ENCODE measurements at regions not wholly inside any gene's neighbourhood (a gene's known extent, or its start where the extent isn't known, plus 50 kb on each side); places are given as distances from the start of the nearest gene placed in this dataset.

DNA sequence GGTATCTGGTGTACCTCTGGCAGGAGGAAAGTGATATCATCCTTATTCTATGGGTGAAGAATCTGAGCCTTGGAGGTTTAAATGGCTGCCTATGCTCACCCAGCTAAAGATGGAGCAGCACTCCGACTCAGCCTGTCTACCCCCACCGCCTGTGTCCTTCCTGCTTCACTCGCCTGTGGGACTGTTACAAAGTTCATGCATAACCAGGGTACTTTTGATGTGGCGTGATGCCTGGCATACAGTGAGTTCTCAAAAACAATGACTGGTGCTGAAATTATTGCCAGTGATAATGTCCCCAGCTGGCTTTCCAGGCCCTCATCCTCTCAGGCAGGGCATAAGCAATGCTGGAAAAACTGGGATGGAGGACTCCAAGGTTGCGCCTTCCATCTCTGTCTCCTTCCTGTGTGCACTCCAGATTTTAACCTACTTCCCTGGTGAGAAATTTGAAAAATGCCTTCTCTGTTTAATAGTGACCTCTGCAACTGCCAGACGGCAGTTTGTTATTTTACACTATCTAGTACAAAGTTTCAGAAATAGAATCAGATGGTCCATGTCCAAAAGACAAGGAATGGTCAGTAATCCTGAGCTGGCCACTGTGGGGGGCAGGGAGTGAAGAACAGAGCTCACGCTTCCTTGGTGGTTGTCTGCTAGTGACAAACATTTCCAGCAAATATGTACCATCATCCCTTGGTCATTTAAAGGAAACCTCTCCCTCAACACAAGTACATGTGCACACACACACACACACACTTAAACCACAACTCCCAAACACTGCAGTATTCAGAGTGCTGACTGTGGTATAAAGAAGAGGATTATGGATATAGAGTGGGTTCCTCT lies 86.5 kb upstream of the NMNAT3 start:
- no peak overlapping the region for H4K8ac ChIP-seq (ENCODE audit: low read depth, low read length)
- H4K91ac ChIP-seq (ENCODE audit: low read depth, low read length, poor library complexity) = no peak overlapping the region
- peaks cover 0 to 12% of the 10 kb centered on the region in 2 donors for H3K4me1 ChIP-seq (ENCODE audit: control insufficient read depth in 2 of 2, insufficient read depth in 1 of 2, low read depth in 1 of 2, low read length in 2 of 2)
- H2BK120ac ChIP-seq (ENCODE audit: low read depth, low read length) = no peak overlapping the region
- H3K4me3 ChIP-seq (ENCODE audit: low read length in 2 of 2) = no peak overlapping the region
- no peak overlapping the region for H3K18ac ChIP-seq (ENCODE audit: low read length)
- H3K36me3 ChIP-seq (replicated peaks in 1 of 2; ENCODE audit: control insufficient read depth in 2 of 2, insufficient read depth in 2 of 2, low read length in 2 of 2) = no peaks in the 10 kb centered on the region
- peak overlapping the region; percentile 25 for H2BK15ac ChIP-seq (ENCODE audit: low read length)
- H3K14ac ChIP-seq (ENCODE audit: low read length) = no peak overlapping the region
- H3K9ac ChIP-seq (ENCODE audit: low read depth, low read length, poor library complexity) = no peak overlapping the region
- no peaks in the 10 kb centered on the region for H3K79me1 ChIP-seq (ENCODE audit: low read depth, low read length)
- H3K23ac ChIP-seq (ENCODE audit: low read depth, low read length, poor library complexity) = no peak overlapping the region
- no CpG with 5 or more reads among the region's 7 CpGs for WGBS, 2 donors (ENCODE audit: extremely low coverage in 2 of 2, insufficient read length in 2 of 2, insufficient replicate concordance in 1 of 2)
- H3K4me2 ChIP-seq (ENCODE audit: insufficient read depth, low read length, poor library complexity, severe bottlenecking) = no peak overlapping the region
- no peak overlapping the region for H2AFZ ChIP-seq (ENCODE audit: low read length)
- H3K9me3 ChIP-seq (replicated peaks in 1 of 2; ENCODE audit: control insufficient read depth in 2 of 2, insufficient read depth in 1 of 2, low read depth in 1 of 2, low read length in 2 of 2) = no peaks in the 10 kb centered on the region
- no peaks in the 10 kb centered on the region for H3K27me3 ChIP-seq (ENCODE audit: control insufficient read depth in 3 of 3, insufficient read depth in 3 of 3, low read depth in 1 of 3, low read length in 3 of 3)
- DNase-seq (ENCODE audit: low spot score) = no peak
- H3K4ac ChIP-seq (ENCODE audit: low read length) = no peak overlapping the region
- H3K27ac ChIP-seq (replicated peaks; ENCODE audit: low read length) = no peak overlapping the region
- no peak overlapping the region for H2BK12ac ChIP-seq (ENCODE audit: low read length)
- H2AK5ac ChIP-seq (ENCODE audit: low read depth, low read length) = no peak overlapping the region
- no peak overlapping the region for H2BK5ac ChIP-seq (ENCODE audit: low read length)

DNA sequence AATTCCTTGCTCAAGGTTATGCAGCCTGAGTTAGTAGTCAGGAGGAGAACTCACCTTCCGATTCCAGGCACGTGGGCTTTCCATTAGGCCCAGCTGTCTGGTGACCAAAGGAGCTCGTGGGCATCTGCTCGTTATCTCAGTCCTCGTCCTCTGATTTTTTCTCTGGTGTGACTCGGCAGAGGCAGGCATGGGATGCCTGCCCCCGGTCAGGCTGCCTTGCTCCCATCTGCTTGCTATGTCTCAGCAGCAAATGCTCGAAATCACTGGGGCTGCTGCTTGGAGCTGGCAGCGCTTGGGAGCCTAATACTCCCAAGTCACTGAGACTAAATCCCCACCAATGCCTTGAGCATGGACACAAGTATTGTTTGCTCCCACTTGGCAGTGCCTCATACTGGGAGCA lies 84.5 kb upstream of the NMNAT3 start:
- WGBS, 2 donors (ENCODE audit: extremely low coverage in 2 of 2, insufficient read length in 2 of 2, insufficient replicate concordance in 1 of 2) = no CpG with 5 or more reads among the region's 9 CpGs
- H3K9me3 ChIP-seq (replicated peaks in 1 of 2; ENCODE audit: control insufficient read depth in 2 of 2, insufficient read depth in 1 of 2, low read depth in 1 of 2, low read length in 2 of 2) = no peaks in the 10 kb centered on the region
- DNase-seq (ENCODE audit: low spot score) = no peak
- H4K8ac ChIP-seq (ENCODE audit: low read depth, low read length) = no peak overlapping the region
- no peaks in the 10 kb centered on the region for H3K36me3 ChIP-seq (replicated peaks in 1 of 2; ENCODE audit: control insufficient read depth in 2 of 2, insufficient read depth in 2 of 2, low read length in 2 of 2)
- no peak overlapping the region for H2BK5ac ChIP-seq (ENCODE audit: low read length)
- no peak overlapping the region for H2AFZ ChIP-seq (ENCODE audit: low read length)
- no peak overlapping the region for H2BK15ac ChIP-seq (ENCODE audit: low read length)
- peak overlapping the region; percentile 17 for H3K14ac ChIP-seq (ENCODE audit: low read length)
- H3K18ac ChIP-seq (ENCODE audit: low read length) = peak overlapping the region; percentile 33
- no peak overlapping the region for H3K4ac ChIP-seq (ENCODE audit: low read length)
- no peak overlapping the region for H4K91ac ChIP-seq (ENCODE audit: low read depth, low read length, poor library complexity)
- H3K27me3 ChIP-seq (ENCODE audit: control insufficient read depth in 3 of 3, insufficient read depth in 3 of 3, low read depth in 1 of 3, low read length in 3 of 3) = no peaks in the 10 kb centered on the region
- no peak overlapping the region for H3K4me3 ChIP-seq (ENCODE audit: low read length in 2 of 2)
- peaks cover 0 to 14% of the 10 kb centered on the region in 2 donors for H3K4me1 ChIP-seq (ENCODE audit: control insufficient read depth in 2 of 2, insufficient read depth in 1 of 2, low read depth in 1 of 2, low read length in 2 of 2)
- H3K9ac ChIP-seq (ENCODE audit: low read depth, low read length, poor library complexity) = no peak overlapping the region
- H2BK120ac ChIP-seq (ENCODE audit: low read depth, low read length) = no peak overlapping the region
- H3K23ac ChIP-seq (ENCODE audit: low read depth, low read length, poor library complexity) = no peak overlapping the region
- no peaks in the 10 kb centered on the region for H3K79me1 ChIP-seq (ENCODE audit: low read depth, low read length)
- H3K4me2 ChIP-seq (ENCODE audit: insufficient read depth, low read length, poor library complexity, severe bottlenecking) = peak overlapping the region; percentile 12
- H2BK12ac ChIP-seq (ENCODE audit: low read length) = no peak overlapping the region
- no peak overlapping the region for H3K27ac ChIP-seq (replicated peaks; ENCODE audit: low read length)
- no peak overlapping the region for H2AK5ac ChIP-seq (ENCODE audit: low read depth, low read length)

DNA sequence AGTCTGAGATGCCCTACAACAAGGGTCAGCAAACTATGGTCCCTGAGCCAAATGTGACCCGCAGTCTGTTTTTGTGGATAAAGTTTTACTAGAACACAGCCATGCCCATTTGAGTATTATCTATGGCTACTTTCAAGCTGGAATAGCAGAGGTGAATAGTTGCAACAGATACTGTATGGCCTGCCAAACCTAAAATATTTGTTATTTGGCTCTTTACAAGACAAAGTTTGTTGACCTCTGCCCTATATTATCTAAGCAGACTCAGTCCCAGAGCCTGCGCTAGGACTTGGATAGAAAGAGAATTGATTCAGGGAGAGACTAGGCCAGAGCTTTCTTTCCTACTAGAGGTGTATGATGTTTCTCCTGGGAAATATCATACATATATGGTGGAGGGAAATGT lies 81.7 kb upstream of the NMNAT3 start:
- peaks cover 0 to 14% of the 10 kb centered on the region in 2 donors for H3K4me1 ChIP-seq (ENCODE audit: control insufficient read depth in 2 of 2, insufficient read depth in 1 of 2, low read depth in 1 of 2, low read length in 2 of 2)
- no peak for DNase-seq (ENCODE audit: low spot score)
- H3K9ac ChIP-seq (ENCODE audit: low read depth, low read length, poor library complexity) = no peak overlapping the region
- WGBS, 2 donors (ENCODE audit: extremely low coverage in 2 of 2, insufficient read length in 2 of 2, insufficient replicate concordance in 1 of 2) = no CpG with 5 or more reads among the region's 2 CpGs
- no peak overlapping the region for H3K23ac ChIP-seq (ENCODE audit: low read depth, low read length, poor library complexity)
- peak overlapping the region; percentile 86 for H3K27ac ChIP-seq (replicated peaks; ENCODE audit: low read length)
- no peak overlapping the region for H2BK15ac ChIP-seq (ENCODE audit: low read length)
- H2BK5ac ChIP-seq (ENCODE audit: low read length) = no peak overlapping the region
- no peaks in the 10 kb centered on the region for H3K36me3 ChIP-seq (replicated peaks in 1 of 2; ENCODE audit: control insufficient read depth in 2 of 2, insufficient read depth in 2 of 2, low read length in 2 of 2)
- H2BK12ac ChIP-seq (ENCODE audit: low read length) = no peak overlapping the region
- no peak overlapping the region for H3K14ac ChIP-seq (ENCODE audit: low read length)
- no peak overlapping the region for H2BK120ac ChIP-seq (ENCODE audit: low read depth, low read length)
- no peaks in the 10 kb centered on the region for H3K79me1 ChIP-seq (ENCODE audit: low read depth, low read length)
- H3K4me2 ChIP-seq (ENCODE audit: insufficient read depth, low read length, poor library complexity, severe bottlenecking) = no peak overlapping the region
- no peak overlapping the region for H2AK5ac ChIP-seq (ENCODE audit: low read depth, low read length)
- H3K4ac ChIP-seq (ENCODE audit: low read length) = no peak overlapping the region
- no peak overlapping the region for H4K91ac ChIP-seq (ENCODE audit: low read depth, low read length, poor library complexity)
- H3K27me3 ChIP-seq (ENCODE audit: control insufficient read depth in 3 of 3, insufficient read depth in 3 of 3, low read depth in 1 of 3, low read length in 3 of 3) = no peaks in the 10 kb centered on the region
- peak overlapping the region; percentile 32 for H3K18ac ChIP-seq (ENCODE audit: low read length)
- no peak overlapping the region for H2AFZ ChIP-seq (ENCODE audit: low read length)
- no peak overlapping the region for H3K4me3 ChIP-seq (ENCODE audit: low read length in 2 of 2)
- H3K9me3 ChIP-seq (replicated peaks in 1 of 2; ENCODE audit: control insufficient read depth in 2 of 2, insufficient read depth in 1 of 2, low read depth in 1 of 2, low read length in 2 of 2) = no peaks in the 10 kb centered on the region
- H4K8ac ChIP-seq (ENCODE audit: low read depth, low read length) = no peak overlapping the region

DNA sequence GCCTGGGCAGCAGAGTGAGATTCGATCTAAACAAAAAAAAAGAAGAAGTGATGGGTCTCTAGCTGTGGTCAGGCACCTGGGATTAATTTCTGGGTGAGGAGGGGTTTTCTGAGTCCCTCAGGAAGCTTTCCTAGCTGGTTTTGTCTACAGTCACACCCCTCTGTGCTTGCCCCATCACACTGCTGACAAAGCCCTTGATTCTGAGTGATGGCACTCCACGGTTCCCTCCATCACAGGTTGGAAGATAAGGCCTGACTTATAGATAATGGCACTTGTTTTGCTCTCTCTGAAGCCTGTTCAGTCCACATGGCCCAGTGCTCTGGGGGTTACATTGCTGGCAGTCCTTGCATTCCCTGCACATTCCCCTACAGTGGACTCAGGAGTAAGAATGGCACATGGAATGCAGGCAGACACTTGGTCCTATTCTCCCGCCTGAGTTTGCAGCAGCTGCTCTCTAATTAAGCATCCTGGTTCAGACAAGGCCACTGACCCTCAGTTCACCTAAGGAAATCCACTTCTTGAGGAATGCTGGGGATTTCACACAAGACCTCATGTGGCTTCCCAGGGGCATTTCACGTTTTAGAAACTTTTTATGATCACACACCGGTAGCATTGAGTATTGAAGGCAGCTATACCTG lies 81.0 kb upstream of the NMNAT3 start:
- Histone ChIP-seq H4K8ac (ENCODE audit: low read depth, low read length) (no peak overlapping the region), H3K23ac (ENCODE audit: low read depth, low read length, poor library complexity) (no peak overlapping the region), H4K91ac (ENCODE audit: low read depth, low read length, poor library complexity) (no peak overlapping the region), H3K4me3 (ENCODE audit: low read length in 2 of 2) (no peak overlapping the region), H3K27me3 (ENCODE audit: control insufficient read depth in 3 of 3, insufficient read depth in 3 of 3, low read depth in 1 of 3, low read length in 3 of 3) (no peaks in the 10 kb centered on the region), H3K9me3 (replicated peaks in 1 of 2; ENCODE audit: control insufficient read depth in 2 of 2, insufficient read depth in 1 of 2, low read depth in 1 of 2, low read length in 2 of 2) (no peaks in the 10 kb centered on the region), H3K79me1 (ENCODE audit: low read depth, low read length) (no peaks in the 10 kb centered on the region), H2AK5ac (ENCODE audit: low read depth, low read length) (no peak overlapping the region), H3K27ac (replicated peaks; ENCODE audit: low read length) (peak overlapping the region; percentile 86), H2AFZ (ENCODE audit: low read length) (no peak overlapping the region), H3K36me3 (replicated peaks in 1 of 2; ENCODE audit: control insufficient read depth in 2 of 2, insufficient read depth in 2 of 2, low read length in 2 of 2) (no peaks in the 10 kb centered on the region), H3K4me1 (ENCODE audit: control insufficient read depth in 2 of 2, insufficient read depth in 1 of 2, low read depth in 1 of 2, low read length in 2 of 2) (peaks cover 0 to 14% of the 10 kb centered on the region in 2 donors), H3K14ac (ENCODE audit: low read length) (no peak overlapping the region), H3K4ac (ENCODE audit: low read length) (no peak overlapping the region), H3K4me2 (ENCODE audit: insufficient read depth, low read length, poor library complexity, severe bottlenecking) (no peak overlapping the region), H2BK15ac (ENCODE audit: low read length) (no peak overlapping the region), H3K18ac (ENCODE audit: low read length) (peak overlapping the region; percentile 32), H2BK5ac (ENCODE audit: low read length) (no peak overlapping the region), H2BK12ac (ENCODE audit: low read length) (no peak overlapping the region), H3K9ac (ENCODE audit: low read depth, low read length, poor library complexity) (no peak overlapping the region), H2BK120ac (ENCODE audit: low read depth, low read length) (no peak overlapping the region)
- WGBS, 2 donors (ENCODE audit: extremely low coverage in 2 of 2, insufficient read length in 2 of 2, insufficient replicate concordance in 1 of 2) = no CpG with 5 or more reads among the region's 5 CpGs
- peak; percentile 85 for DNase-seq (ENCODE audit: low spot score)
